GM18861 (cell line): ENCODE measurements at regions not wholly inside any gene's neighbourhood (a gene's known extent, or its start where the extent isn't known, plus 50 kb on each side); places are given as distances from the start of the nearest gene placed in this dataset.

Experiments used
- ATAC-seq: cut with Tn5 transposase; IDR thresholded peaks from one replicate; pipeline ENCODE4 v1.9.1; 2021; ENCODE audit not compliant: unreplicated experiment

- ATAC-seq = no peak
These were observed 264.2 kb downstream of the INSC start for GRCh38 chr11:15378941-15379340.

DNA sequence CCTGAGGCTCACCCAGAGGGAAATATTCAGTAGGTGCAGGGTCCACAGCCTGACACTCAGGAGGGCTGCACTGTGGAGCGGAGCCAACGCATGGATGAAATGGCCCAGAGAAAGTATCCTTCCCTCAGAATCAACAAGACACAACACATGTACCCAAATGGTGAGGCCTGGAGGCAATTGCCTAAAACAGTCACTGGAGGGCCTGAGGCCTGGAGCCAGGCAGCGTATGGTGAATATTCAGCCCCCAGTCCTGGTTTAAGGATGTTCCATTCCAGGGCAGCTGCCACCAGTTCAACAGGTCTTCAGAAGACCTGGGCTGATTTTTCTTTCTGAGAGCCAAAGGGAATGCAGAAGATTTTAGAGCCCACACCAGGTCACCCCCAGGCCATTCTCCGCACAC lies 264.8 kb downstream of the INSC start:
- no peak for ATAC-seq

GRCh38 chr11:15390857-15391256 lies 276.1 kb downstream of the INSC start:
- ATAC-seq = no peak

DNA sequence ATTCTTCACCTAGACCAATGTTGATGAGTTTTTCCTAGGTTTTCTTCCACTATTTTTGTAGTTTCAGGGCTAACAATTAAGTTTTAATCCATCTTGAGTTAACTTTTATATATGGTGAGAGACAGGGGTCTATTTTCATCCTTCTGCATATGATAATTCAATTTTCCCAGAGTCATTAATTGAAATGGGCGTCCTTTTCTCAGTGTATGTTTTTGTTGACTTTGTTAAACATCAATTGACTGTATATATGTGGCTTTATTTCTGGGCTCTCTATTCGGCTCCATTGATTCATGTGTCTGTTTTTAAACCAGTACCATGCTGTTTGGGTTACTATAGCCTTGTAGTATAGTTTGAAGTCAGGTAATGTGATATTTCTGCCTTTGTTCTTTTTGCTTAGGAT lies 282.1 kb downstream of the INSC start:
- ATAC-seq = no peak

DNA sequence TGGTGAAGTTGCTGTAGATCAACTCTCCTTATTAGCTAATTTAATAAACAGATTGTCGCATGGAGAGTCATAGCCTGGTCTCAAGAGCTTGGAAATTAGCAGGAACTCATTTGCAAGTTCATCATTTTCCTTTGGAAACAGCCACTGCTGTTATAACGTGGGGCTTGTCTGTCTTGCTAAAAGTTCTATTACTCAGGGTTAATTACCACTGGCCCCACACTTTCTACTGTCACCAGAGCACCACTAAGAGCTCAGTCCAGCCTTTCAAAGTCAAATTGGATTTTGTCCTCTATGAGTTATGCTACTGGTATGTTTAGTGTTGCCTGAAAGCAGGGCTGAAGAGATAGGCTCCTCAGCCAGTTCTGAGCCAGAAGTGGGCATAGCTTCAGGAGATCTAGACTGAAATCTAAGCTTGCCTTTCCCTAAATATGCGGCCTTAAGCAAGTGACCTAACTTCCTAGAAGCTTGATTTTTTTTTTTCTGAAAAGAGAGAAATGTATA lies 292.2 kb downstream of the INSC start:
- no peak for ATAC-seq

DNA sequence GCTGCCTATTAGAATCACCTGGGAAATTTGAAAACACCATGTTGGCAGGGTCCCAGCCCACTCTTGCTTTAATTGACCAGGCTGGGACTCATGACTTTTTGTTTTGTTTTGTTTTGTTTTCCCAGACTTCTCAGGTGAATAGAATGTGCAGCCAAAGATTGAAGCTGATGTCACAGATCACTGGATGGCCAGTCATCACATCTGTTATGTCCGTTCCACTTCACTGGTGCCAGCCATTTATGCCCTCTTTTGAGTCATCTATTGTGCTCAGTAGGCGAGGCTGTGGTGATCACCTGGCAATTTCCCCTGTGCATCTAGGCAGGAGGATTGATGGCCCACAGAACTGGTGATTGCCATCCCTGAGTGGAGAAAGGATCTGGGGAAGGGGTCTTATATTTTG lies 297.3 kb downstream of the INSC start:
- ATAC-seq = peak; percentile 57

DNA sequence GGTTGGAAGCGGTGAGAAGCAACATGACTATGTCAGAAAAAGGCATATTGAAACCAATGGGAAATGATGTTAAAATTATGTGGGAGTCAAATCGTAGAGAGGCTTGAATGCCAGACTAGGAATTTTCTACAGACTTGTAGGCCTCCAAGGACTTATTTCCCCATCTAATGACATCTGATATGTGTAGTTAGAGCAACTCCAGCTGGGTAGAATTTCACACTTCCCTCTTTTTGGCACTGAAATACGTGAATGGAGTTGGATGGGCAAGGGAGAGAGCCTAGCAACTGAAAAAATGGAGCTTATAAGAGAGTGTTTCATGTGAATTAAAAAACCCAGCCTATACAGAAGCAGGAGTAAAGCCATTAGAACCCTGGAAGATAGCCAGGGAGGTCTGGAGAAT lies 304.2 kb downstream of the INSC start:
- no peak for ATAC-seq

DNA sequence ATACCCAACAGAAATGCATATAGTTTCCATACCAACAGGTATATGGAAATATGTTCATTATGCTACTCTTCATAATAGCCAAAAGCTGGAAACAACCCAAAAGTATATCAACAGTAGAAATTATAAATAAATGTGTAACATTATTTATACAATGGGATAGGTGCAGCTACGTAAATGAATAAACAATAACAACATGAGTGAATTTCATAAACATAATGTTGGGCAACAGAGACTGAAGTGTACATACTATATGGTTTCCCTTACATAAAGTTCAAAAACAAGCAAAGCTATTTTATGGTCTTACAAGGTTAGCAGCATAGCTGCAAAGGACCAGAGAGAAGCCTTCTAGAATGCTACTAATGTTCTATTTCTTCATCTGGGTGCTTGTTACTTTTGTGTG lies 305.0 kb downstream of the INSC start:
- ATAC-seq = no peak

- ATAC-seq = no peak
These were observed 315.7 kb downstream of the INSC start for GRCh38 chr11:15430381-15430780.

DNA sequence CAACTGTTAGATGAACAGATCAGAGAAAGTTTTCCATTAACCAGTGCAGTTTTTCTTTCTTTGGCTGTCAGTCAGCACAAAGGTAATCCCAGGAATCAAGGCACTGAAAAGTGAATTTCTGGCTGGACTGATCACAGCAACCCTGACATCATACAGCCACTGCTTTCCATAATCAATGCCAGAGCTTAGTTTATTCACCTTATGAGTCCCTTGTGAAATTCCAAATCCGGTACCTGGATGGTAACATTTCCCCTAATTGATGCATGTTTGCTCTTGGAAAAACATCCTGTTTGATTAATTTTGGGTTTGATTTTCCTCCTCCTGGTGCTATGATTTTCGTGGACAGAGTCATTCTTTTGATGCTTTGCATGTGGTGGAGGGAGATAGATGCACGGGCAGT lies 319.8 kb downstream of the INSC start:
- no peak for ATAC-seq

DNA sequence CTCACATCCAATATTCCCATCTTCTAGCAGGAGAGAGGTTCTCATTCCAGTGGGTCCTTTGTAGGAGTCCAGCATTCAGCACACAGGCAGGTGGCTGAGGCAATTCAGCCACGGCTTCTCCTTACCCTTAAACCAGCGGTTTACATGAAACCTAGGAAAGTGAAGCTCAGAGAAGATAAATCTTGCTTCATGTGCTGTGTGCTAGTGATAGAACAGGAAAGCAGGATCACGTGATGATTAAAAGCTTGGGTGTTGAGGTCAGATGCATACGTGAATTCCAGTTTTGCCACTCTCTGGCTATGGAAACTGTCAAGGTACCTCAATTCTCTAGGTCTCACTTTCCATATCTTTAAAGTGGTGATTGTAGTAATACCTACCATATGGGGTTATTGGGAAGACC lies 331.6 kb downstream of the INSC start:
- no peak for ATAC-seq

GRCh38 chr11:15446929-15447328 lies 332.2 kb downstream of the INSC start:
- ATAC-seq = no peak

DNA sequence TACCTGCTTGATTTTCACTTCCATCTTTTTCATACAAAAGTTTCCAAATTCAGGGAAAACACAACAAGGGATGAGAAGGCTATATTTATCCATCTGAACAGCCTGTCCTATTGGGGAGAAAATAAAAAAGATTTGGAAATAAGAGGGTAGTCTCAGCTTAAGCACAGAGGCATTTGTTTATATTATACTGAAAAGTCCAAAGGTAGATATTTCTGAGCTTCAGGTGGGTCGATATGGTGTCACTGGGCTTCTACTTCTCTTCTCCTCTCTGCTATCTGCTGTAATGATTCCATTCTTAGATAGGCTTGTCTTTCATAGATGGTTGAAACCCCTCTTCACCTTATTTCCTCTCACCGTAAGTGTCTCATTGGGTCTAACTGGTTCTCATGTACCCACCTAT lies 337.0 kb downstream of the INSC start:
- ATAC-seq = no peak

DNA sequence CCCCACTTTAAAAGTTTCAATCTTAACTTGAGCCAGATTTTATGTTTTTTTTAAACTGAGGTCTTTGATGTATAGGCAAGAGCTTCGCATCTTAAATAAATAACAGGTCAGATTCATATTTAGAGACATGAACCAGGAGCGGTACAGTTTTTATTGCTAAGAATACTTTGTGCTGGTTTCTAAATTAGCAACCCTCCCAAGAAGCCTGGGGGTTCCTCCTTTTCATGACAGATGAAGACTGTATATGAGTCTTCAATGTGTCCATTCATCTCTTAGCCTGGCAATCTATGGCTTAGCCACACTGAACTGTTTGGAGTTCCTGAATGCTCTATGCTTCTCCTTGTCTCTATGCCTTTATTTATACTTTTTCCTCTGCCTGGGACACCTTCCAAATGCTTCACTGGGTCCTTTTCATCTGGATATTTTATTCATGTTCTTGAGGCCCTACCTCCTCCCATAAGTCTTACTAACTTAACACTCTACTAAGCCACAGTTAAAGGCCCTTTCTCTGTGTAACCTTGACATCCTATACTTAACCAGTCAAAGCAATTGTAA lies 338.6 kb downstream of the INSC start:
- ATAC-seq = no peak

- no peak for ATAC-seq
These were observed 353.7 kb downstream of the INSC start for GRCh38 chr11:15468466-15468865.

DNA sequence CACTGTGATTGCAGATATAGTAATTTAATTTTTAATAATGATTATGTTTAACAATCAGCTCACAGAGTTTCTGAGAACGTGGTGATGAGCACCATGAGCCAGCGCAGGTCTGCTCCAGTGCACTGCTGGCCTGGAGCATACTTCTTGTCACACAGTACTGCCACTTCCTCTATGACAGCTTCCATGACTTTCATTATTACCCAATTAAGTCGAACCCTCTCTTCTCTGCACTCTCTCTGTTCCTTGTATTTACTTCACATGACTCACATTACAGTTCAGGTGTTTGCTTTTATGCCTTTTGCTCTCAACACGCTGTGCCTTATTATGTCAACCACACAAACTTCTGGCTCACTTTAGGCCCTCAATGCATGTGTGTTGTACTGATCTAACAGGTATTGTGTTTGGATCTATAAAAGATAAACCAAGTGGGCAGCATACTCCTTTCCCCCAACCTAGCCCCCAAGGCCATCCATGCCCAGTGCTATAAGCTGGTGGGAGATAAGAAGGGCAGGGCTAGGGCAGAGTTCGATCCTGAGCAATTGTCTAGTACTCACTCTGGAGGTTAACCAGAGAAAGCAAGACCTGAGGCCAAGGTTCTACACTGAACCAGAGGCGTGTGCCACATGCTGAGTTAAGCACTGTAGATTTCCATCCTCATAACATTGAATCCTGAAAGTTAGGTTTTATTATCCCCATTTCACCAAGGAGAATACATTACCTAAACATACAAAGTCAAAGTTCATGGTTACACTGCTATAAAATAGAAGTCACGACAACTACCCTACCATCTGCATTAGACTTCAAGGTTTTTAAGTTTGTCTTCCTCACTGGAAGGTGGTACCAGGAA lies 356.5 kb downstream of the INSC start:
- ATAC-seq = peak; percentile 36

GRCh38 chr11:15471895-15472799 lies 357.4 kb downstream of the INSC start:
- ATAC-seq = no peak

GRCh38 chr11:15473954-15474837 lies 359.5 kb downstream of the INSC start:
- peak; percentile 76 for ATAC-seq

DNA sequence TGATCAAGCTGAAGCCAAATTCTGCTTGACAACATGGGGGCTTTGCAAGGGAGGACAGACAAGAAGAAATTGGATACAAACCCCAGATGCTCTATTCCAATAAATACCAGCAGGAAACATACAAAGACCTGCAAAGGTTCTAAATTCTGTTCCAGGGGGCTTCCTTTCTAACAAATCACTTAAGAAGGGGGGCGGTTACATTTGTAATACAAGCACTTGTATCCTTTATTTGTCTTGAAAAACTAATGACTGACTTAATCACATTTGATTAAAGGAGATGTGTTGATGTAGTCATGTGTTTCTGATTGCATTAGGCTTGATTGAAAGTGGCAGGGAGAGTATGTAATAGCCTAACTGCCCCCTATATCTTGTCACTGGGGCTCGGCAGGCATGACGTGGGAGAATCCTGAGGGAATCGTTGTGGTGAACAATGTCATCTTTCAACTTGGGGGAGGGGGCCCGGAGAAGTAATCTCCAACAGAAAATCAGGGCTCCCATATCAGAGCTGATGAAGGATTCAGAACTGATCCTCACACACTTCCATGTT lies 361.7 kb downstream of the INSC start:
- ATAC-seq = no peak

DNA sequence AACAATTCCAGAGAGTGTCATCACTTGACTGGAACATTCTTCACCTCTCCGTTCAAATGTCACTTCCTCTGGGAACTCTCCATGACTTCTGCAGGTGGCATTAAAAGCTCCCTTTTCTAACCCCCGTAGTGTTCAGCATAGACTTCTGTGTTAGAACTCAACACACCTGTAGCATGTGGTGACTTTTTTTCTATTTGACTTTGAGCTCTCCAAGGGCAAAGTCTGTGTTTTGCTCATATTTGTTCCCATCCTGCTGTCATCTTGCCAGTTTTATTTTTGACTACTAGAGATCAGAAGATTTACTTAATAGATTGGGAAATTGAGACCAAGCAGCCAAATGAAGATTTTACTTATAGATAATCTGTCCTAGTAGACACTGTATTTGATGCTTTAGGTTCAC lies 367.1 kb downstream of the INSC start:
- ATAC-seq = no peak
